Spleen (tissue), 7 donors: ENCODE measurements at regions not wholly inside any gene's neighbourhood (a gene's known extent, or its start where the extent isn't known, plus 50 kb on each side); places are given as distances from the start of the nearest gene placed in this dataset.

Experiments used
- CTCF ChIP-seq, 11 experiments: fragments of 200-600 bp in 7 of 11; fragments of 450-650 bp in 4 of 11; sonication (generic) in 4 of 11; IDR thresholded peaks in 8 of 11; conservative IDR thresholded peaks in 3 of 11; 1 replicate in 7 of 11; 2 replicates in 4 of 11; pipeline versions ENCODE4 v1.4.0 to v1.8.0; 2016 to 2021; ENCODE audit warnings: antibody characterized with exemption in 11 of 11, inconsistent platforms in 4 of 11, mild to moderate bottlenecking in 1 of 11
- POLR2A ChIP-seq, 3 donors: fragments of 450-650 bp; IDR thresholded peaks; one replicate each; pipeline ENCODE4 v1.5.1; 2017; ENCODE audit warnings: antibody characterized with exemption in 3 of 3, mild to moderate bottlenecking in 1 of 3
- donor health status: DM: no; HTN: no; CAD: no; lungs with moderate emphysema.
- donor health status: DM: no; HTN: no; CAD: no.
- donor health status: DM: no; HTN: no; CAD: no.

- TF ChIP-seq CTCF (IDR thresholded peaks at IDR 0.05 in 8 of 11, conservative IDR thresholded peaks at IDR 0.05 in 3 of 11): no peak
- no peak for TF ChIP-seq POLR2A (IDR thresholded peaks at IDR 0.05)
Measured at GRCh38 chr12:115403689-115404088, 719.7 kb upstream of the TBX3 start.
